ENCODE measurements at regions not wholly inside any gene's neighbourhood (a gene's known extent, or its start where the extent isn't known, plus 50 kb on each side); places are given as distances from the start of the nearest gene placed in this dataset.

- Histone ChIP-seq H3K4me2 (ENCODE audit: control insufficient read depth, insufficient read depth) (no peak overlapping the region), H3K79me2 (ENCODE audit: control insufficient read depth, insufficient read depth, low read length) (no peaks in the 10 kb centered on the region), H3K27ac (ENCODE audit: control insufficient read depth, insufficient read depth) (no peak overlapping the region), H3K4me1 (ENCODE audit: control insufficient read depth, insufficient read depth, low read length) (no peaks in the 10 kb centered on the region), H3K27me3 (replicated peaks in 1 of 2; ENCODE audit: control insufficient read depth in 2 of 2, insufficient read depth in 2 of 2, low read length in 1 of 2) (no peaks in the 10 kb centered on the region), H3K4me3 (no peak overlapping the region), H2AFZ (ENCODE audit: control insufficient read depth, low read depth, low read length) (no peak overlapping the region), H3K9ac (ENCODE audit: control insufficient read depth, insufficient read depth, low read length) (no peak overlapping the region), H3K9me3 (replicated peaks; ENCODE audit: control insufficient read depth, insufficient read depth, low read length) (no peaks in the 10 kb centered on the region), H3K36me3 (ENCODE audit: control insufficient read depth in 2 of 2, insufficient read depth in 2 of 2, low read length in 1 of 2) (no peaks in the 10 kb centered on the region), H4K20me1 (ENCODE audit: control insufficient read depth, insufficient read depth) (no peaks in the 10 kb centered on the region)
- DNase-seq (ENCODE audit: low read depth, low spot score): no peak
- RAD21 ChIA-PET (ENCODE audit: unreplicated experiment): no interaction called here
- SMC1A ChIA-PET (ENCODE audit: uncharacterized antibody, unreplicated experiment): interaction anchor here (1.3 kb wide), 1 partner anchor 8 kb away, joined by 4 read pairs; no protein-coding TSS in a partner anchor
- intact Hi-C loops (cut with micrococcal nuclease; ENCODE audit: unreplicated experiment): no loop called here
- CTCF ChIA-PET: no interaction called here
- ATAC-seq: no peak
- in situ Hi-C loops (cut with MboI): no loop called here
- WGBS (ENCODE audit: insufficient coverage, insufficient replicate concordance, low lambda C conversion rate, missing lambda C conversion rate): 21% methylated on average over 3 of the region's 3 CpGs
- TF ChIP-seq MAX (IDR thresholded peaks at IDR 0.05; ENCODE audit: low read depth, low read length): no peak
- no peak for TF ChIP-seq ESRRA (IDR thresholded peaks at IDR 0.05; ENCODE audit: low read length)
- no peak for TF ChIP-seq ASH2L (IDR thresholded peaks at IDR 0.05; ENCODE audit: borderline replicate concordance, low read depth)
- no peak for TF ChIP-seq DPF2 (IDR thresholded peaks at IDR 0.05)
- TF ChIP-seq ATF3 (IDR thresholded peaks at IDR 0.05; ENCODE audit: borderline replicate concordance, extremely low read depth, low read depth, low read length): no peak
- TF ChIP-seq IRF5 (IDR thresholded peaks at IDR 0.05; ENCODE audit: borderline replicate concordance): no peak
- no peak for TF ChIP-seq RELA (IDR thresholded peaks at IDR 0.05; ENCODE audit: borderline replicate concordance, partially characterized antibody)
- no peak for TF ChIP-seq ZNF207 (IDR thresholded peaks at IDR 0.05; ENCODE audit: borderline replicate concordance)
- no peak for TF ChIP-seq ZNF687 (IDR thresholded peaks at IDR 0.05)
- no peak for TF ChIP-seq HDGF (IDR thresholded peaks at IDR 0.05)
- TF ChIP-seq ZBED1 (IDR thresholded peaks at IDR 0.05; ENCODE audit: borderline replicate concordance): no peak
- POLR2A ChIA-PET: no interaction called here
- no TSS peak for BruUV-seq (replicated peaks)
- no peak for FAIRE-seq
These were observed 372.2 kb upstream of the MCTP2 start for GRCh38 chr15:93859176-93859575.

All from GM12878 (cell line).